HG03175 (cell line): ENCODE measurements at regions not wholly inside any gene's neighbourhood (a gene's known extent, or its start where the extent isn't known, plus 50 kb on each side); places are given as distances from the start of the nearest gene placed in this dataset.
A peak's percentile ranks its signal among the peaks of the same experiment; 100 is the strongest.

Experiments used
- ATAC-seq: cut with Tn5 transposase; IDR thresholded peaks from one replicate; pipeline ENCODE4 v1.9.1; 2021; ENCODE audit warnings: mild to moderate bottlenecking, moderate library complexity; ENCODE audit not compliant: unreplicated experiment

DNA sequence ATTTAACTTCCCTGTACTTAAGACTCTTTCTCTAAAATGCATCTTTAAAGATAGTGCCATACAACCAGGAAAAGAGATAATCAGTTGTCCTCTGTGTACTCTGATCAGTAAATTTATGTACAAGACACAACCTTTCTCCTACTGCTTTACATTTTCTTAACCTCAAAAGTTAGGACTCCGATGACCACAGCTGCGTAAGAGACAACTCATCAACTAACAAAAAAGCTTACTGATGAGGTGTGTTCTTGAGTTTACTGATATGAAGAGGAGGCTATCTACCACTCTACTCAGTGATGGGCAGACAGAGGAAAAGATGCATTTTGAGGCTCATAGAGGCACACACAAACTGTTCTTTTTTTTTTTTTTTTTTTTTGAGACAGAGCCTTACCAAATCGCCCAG is 71.4 kb upstream of the HIF1A start:
- no peak for ATAC-seq

DNA sequence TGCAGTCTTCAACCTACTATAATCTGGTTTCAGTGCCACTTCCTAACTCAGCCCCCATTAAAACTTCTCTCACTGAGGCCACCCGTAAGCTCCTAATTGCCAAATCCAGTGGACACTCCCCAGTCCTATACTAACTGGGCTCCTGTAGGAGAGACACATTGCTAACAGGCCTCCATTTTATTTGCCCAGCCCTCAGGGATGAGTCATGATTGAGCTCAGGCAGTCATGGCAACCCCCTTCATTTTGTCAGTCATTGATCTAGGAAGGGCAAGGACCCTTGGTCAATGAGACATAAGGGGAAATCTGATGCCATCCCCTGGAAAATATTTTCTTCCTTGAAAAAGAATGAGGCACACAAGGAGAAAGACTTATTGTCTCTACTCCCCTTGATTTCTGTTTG is 70.1 kb upstream of the HIF1A start:
- no peak for ATAC-seq

DNA sequence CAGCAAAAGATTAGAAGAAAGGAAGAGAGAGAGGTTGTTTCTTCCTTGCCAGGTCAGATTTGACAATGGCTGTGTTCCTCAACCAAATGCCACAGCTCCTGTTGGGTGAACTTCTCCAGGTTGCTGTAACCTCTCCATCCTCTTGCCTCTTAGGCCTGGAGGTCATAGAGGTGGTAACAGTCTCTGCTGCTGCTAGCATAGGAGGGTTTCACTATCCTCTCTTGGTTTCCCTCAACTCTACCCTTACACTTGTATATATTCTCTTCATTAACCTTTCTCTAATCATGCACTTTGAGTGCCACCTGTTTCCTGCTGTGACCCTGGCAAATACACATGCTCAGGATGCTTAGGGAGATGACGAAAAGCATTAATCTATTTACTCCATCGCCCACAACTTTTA is 67.7 kb upstream of the HIF1A start:
- ATAC-seq, result no peak

DNA sequence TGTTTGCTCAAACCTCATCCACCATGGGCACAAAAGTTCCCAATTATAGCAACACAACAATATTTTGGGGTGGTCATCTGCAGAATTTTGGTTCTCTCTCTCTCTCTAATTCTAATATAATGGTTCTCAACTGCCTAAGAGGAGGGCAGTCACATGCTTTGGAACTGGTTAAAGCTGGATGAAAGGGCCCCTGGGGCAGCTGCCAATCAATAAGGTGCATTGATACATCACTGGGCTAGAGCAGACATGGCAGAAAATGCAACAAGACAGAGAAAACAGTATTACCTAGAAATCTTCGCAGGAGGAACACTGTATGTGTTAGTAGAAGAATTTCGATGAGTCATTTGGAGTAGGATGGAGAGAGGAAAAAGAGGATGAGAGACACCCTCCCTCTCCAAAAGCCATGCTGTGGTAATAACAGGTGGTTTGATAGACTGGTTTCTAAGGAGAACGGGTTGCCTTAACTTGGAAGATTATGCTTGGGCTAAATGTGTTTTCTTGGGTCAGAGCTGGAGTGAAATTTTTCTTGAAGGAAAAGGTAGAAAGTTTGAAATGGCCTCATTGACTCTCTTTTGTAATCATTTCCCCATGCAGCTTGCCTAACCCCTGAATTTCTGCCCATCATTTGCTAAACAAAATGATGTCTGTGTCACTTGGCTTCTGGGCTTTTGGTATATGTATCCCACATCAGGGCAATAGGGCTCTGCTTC is 67.1 kb upstream of the HIF1A start:
- no peak for ATAC-seq

DNA sequence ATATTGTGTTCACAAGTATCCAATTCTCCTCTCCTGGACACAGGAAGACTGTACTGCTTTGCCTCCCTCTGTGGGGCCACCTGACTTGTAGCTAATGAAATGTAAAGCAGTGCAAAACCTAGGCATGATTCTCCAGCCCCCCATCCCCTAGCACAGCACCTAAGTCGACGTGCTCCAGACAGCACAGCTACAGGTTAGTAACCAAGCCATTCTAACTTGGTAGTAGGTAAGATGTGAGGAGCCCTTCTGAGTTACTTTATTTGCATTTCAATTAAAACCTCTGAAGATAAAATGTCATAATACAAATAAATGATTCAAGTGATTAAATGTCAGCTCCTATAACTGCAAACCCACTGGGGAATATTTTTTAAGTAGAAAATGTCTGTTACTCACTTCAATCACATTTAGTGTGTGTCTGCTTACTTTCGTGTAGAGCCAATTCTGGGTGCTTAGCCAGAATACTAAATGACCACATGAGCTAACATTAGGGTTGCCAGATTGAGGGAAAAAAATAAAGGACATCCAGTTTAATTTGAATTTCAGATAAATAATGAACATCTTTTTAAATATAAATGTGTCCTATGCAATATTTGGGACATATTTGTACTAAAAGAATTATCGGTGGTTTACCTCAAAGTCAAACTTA is 64.8 kb upstream of the HIF1A start:
- no peak for ATAC-seq

DNA sequence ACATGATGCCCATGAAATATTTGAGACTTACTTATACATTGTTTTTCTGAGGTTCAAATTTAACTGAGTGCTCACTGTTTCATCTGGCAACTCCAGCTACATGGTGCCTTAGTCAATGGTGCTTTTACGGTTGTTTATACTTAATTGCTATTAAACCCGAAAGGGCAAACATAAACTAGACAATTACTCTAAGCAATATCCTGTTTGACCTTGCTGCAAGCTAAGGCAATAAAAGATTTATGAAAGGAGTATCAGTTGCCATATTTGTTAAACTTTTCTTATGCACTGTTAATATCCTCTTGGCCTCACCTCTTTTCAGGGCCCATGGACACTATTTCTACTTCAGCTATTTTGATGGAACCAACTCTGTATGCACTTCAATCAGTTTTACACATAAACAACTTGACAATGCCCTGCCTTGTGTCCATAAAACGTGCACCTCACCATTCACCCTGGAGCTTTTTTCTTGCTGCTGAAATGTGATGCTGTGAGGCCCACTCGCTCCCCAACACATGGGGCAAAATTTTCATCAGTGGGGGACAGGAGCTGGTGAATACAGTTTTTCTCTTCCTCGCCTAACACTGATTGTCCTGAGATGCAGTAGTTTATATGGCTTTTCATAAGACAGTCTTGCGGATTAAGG is 64.1 kb upstream of the HIF1A start:
- ATAC-seq, result no peak

DNA sequence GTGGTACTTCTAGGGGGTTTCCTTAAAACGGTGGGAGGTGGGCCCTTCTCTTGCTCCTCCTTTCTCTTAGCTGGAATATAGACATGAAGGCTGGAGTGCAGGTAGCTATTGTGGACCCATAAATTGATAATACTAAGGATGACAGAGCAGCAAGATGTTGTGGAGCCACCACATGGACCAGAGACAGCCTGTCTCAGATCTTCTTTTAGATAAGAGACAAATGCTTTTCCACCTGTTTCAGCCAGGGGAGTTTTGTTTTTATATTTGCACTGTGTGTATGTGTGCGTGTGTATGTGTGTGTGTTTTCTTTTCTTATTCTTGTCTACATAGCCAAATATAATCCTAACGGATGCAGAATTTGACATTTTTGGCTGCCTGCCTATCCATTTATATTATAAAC is 62.9 kb upstream of the HIF1A start:
- ATAC-seq, result no peak

DNA sequence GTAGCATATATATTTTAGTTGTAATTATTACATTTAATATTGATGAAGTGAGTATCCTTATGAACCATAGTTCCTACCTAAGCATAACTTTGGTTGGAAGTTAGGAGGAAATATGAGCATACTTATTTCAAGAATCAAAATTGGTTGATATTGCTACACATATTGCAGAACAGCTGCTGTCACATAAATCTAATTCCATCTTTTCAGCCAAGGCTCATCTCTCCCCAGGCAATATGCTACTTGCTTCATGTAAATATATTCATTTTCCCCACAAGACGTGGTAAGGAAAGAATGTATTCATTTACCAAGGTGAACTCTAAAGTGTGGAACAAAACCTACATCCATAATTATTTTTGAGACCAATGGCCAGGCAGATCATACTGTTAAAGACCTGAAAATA is 62.5 kb upstream of the HIF1A start:
- ATAC-seq, result no peak

DNA sequence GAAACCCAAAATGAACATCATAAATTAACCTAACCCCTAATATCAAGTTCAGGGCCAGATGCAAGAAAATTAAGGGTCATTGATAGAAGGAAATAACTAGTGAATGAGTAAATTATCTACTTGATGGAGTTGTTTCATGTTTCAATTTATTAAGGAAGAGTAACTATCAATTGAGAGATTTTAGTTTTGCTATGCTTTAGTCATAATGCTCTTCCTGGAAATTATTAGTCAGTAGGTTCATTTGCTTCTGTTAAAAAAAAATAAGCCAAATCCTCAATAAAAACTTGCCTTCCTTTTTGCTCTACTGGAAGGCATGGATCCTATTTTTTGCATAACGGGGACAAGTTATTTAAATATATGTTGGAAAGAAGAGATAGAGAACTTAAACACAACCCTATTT is 59.0 kb upstream of the HIF1A start:
- no peak for ATAC-seq

DNA sequence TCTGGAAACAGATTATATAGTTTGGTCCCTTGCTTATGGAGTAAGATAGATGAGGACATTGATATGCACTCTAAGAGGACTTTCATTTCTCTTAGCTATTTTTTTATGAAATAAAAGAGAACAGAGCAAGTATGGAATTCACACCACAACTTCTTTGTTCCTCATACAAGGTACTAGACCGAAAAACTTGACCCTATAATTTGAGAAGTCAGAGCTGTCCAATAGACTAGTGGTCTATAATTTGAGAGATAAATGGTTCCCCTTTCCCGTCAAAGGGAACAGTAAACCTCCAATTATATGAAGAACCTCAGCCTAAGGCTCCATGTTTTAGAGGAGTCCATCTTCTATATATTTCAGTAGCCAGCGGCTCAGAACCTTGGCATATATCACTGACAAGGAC is 58.5 kb upstream of the HIF1A start:
- no peak for ATAC-seq

DNA sequence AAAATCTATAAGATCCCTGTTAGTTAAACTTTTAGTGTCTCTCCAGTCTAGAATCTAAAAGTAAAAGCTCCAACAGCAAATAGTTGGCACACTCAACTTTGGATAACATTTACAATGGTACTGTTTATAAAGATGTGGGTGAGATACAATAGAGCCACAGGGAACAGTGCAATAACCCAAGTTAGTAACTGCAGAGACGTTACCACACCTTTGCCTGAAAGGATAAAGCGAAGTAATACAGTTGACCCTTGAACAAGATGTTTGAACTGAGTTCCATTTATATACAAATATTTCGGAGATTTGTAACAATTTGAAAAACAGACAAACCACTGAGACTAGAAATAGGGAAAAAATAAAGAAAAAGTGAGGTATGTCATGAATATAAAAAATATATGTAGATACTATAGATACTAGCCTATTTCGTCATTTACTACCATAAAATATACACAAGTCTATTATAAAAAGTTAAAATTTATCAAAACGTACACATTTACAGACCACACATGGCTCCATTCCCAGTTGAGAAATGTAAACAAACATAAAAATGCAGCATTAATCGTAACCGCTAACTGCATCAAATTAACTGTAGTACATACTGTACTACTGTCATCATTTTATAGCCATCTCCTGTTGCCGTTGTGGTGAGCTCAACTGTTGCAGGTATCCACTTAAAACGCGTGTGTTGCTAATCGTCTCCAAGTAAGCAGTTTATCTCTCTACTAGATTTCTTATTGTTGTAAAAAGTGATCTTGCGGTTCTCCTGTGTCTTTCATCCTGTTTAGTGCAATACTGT is 56.5 kb upstream of the HIF1A start:
- ATAC-seq, result no peak

DNA sequence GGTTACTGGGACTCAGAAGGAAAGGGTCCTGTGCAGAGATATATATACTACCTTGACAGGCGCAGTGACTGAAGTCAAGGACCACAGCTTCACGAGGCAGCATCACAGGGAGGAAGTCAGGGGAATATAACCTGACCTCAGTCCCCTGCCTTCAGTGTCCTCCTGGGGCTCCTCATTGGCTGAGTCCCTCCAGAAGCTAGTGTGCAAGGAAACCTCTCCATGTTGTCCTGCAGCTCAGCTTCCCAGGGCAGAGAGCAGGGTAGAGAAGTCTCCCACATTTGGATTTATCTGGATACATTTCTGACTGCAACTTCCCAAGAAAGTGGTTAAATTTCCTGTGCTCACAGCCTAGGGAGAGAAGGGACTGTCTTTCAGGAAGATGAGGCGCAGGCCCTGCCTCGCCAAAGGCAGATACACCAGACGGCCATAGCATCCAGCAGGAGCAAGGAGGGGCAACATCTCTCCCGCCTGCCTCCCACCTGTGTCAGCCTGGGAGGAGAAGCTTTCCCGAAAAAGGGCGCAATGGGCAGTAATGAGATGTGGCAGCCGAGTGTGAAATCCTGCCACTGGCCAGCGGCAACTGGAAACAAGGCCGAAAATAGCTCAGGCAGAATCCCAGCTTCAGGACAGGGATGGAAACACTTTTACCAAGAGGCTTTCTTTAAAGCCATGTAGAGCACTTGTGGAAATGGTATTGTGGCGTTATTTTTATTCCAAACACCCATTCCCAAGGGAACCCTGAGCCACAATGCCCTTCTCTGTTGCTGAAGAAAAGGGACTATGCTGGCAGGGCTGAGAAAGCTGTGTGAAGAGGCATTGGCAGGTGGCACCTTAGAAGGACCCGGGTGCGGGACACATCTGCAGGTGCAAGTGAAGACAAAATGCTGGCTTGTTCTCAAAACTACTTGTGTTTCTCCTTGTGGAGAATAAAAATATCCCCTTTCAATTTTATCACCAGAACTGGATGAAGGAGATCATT is 54.9 kb upstream of the HIF1A start:
- ATAC-seq, result no peak

DNA sequence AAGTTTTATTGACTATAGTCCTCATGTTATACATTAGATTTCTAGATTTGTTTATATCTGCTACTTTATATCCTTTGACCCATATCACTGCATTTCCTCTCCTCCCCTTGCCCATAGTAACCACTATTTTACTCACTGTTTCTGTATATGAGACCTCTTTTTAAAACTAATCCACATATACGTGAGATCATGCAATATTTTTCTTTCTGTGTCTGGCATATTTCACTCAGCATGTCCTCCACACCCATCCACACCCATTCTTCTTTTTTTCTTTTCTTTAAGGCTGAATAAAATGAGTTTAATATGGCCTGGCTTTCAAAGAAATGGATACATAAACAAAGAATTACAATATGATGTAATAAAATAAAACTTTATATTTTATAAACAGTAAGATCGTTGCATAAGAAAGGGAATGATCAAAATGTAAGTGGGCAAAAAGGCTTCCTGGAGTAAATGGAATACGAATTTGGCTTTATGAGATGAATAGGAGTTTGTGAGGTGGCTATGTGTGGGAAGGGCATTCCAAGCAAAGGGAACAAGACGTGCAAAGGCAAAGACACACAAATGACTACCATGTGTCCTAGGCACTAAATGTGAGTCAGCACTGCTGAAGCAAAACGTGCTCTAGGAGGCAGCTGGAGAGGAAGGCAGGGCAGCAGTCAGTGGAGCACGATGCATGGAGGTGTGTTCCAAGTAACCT is 53.2 kb upstream of the HIF1A start:
- no peak for ATAC-seq

DNA sequence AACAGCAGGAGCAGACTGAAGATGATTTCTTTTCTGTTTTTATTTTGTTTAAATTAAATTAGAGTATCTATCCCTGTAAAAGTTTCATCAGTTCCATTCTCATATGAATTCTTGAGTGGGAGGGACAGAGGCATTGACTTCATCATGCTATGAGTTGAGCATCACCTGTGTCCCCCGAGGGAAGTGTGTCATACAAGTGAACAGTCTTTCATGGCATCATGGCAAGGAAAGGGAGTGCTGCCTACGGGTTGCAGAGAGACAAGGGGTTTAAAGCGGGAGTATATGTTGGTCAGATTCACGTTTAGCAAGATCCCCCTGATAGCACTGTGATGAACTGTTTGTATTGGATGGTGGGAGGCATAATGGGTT is 52.7 kb upstream of the HIF1A start:
- ATAC-seq, result no peak

DNA sequence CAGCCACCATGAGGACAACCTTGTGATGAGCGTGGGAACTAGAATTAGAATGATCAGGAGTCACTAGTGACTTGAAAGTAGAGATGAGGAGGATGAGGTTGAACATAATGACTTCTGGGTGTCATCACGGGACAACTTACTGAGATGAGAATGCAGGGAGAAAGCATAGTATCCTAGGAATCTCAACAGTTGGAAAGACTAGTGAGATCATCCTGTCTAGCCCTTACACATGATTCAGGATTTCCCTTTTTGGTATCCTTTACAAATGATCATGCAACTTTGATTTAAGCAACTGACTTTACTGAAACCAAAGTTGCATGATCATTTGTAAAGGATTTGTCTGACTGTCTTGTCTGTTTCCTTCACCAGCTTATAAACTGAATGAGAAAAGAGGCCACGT is 51.8 kb upstream of the HIF1A start:
- no peak for ATAC-seq

DNA sequence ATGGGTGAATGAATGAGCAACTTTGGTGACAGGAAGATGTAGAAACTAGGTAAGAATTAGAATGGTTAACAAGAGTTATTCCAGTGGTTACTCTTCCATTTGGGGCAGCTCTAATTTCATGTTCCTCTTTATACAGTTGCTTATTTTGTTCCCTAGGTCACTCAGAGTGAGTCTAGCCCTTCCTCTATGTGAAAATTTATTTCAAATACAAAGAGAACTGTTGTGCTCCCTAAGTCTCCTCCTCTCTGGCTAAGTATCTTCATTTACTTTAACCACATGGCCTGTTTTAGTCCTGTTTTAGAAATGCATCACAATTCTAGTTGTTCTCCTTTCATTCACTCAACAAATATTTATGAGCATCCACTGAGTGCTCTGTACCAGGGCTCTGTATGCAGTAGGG is 51.1 kb upstream of the HIF1A start:
- no peak for ATAC-seq

DNA sequence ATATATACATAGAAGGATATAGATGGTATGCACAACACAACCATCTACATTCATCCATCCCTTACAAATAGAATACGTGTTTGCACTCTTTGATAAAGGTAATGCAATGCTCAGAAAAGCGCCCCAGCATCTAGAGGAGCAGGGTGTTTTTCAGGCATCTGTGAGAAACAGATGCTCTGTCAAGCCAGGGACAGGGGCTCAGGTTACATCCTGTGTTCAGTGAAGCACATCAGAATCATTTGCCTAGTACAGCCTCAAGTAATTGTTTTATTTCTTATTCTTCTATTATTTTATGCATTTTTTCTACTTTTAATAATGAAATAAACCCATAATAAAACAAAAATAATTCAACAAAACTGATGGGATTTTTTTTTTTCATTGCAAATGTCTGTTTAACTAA is 50.5 kb upstream of the HIF1A start:
- ATAC-seq, result peak; percentile 74

DNA sequence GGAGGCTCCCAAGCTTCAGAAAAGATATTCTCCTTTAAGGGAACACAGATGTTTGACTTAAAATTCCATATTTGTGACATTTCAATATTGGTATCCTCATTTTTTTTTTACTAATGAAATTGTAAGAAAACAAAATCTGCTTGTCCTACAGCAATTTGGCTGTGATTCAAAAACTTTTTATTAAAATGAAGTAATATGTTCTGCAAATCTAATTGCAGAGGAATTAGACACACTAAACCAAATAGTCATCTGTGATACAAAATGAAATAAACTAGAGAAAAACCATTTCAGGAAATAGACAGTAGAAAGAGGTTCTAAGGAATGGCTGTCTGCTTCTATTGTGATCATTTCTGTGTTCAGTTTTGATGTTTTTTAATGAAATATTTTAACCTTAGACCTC is 50.1 kb upstream of the HIF1A start:
- no peak for ATAC-seq
